Endothelial cell of umbilical vein (primary cell): ENCODE measurements at regions not wholly inside any gene's neighbourhood (a gene's known extent, or its start where the extent isn't known, plus 50 kb on each side); places are given as distances from the start of the nearest gene placed in this dataset.

Experiments
- BruUV-seq: library from RNA; stranded (reverse); fragments of 400-500 nt; replicated peaks from 2 replicates; lab custom pipeline; 2021; lab: Mats Ljungman, UMichigan
- CTCF ChIA-PET: fragments of 300-600, 350-600 bp; sonication (Branson Sonifier 250); formaldehyde crosslinking; loops from one replicate; lab custom pipeline; 2021; ENCODE audit warnings: antibody characterized with exemption, inconsistent platforms; lab: Charles Lee
- POLR2A ChIA-PET: fragments of 300-600, 350-600 bp; sonication (Branson Sonifier 250); formaldehyde crosslinking; loops from one replicate; lab custom pipeline; 2021; ENCODE audit warnings: antibody characterized with exemption, inconsistent platforms; lab: Charles Lee
- DNase-seq: peaks from one replicate; pipeline ENCODE4 v3.0.0-alpha.2; 2011; ENCODE audit warnings: low read depth, low spot score
- FAIRE-seq: peaks from 2 replicates; lab custom pipeline; 2011; peaks lifted over from hg19 to GRCh38; lab: Jason Lieb, UNC
- H2AFZ ChIP-seq: 2 replicates; pipeline ENCODE4 v1.6.0; 2012; ENCODE audit warnings: low read depth, low read length, control low read depth, inconsistent platforms
- H3K27ac ChIP-seq: 2 replicates; pipeline ENCODE4 v1.5.1; 2011; ENCODE audit warnings: low read depth, mild to moderate bottlenecking, control low read depth, low read length, moderate library complexity; ENCODE audit not compliant: insufficient read depth
- H3K27me3 ChIP-seq, 2 experiments: 2 replicates each; pipeline versions ENCODE4 v1.6.0 to v1.6.1; 2011; ENCODE audit warnings: low read length in 2 of 2, mixed read lengths in 1 of 2; ENCODE audit not compliant: control insufficient read depth in 2 of 2, insufficient read depth in 2 of 2
- H3K36me3 ChIP-seq, 2 experiments: 2 replicates in 1 of 2; 3 replicates in 1 of 2; pipeline ENCODE4 v1.5.1; 2011; ENCODE audit warnings: low read length in 2 of 2, mild to moderate bottlenecking in 1 of 2, moderate library complexity in 1 of 2; ENCODE audit not compliant: control insufficient read depth in 2 of 2, insufficient read depth in 2 of 2; ENCODE audit errors: extremely low read depth in 1 of 2
- H3K4me1 ChIP-seq: 3 replicates; pipeline ENCODE4 v1.5.1; 2011; ENCODE audit warnings: mild to moderate bottlenecking, low read length; ENCODE audit not compliant: control insufficient read depth, insufficient read depth; ENCODE audit errors: extremely low read depth
- H3K4me2 ChIP-seq: 2 replicates; pipeline ENCODE4 v1.6.1; 2011; ENCODE audit warnings: low read length, control low read depth, mixed read lengths; ENCODE audit not compliant: insufficient read depth
- H3K4me3 ChIP-seq, 3 experiments: fragments of 200-600 bp in 1 of 3; sonication (generic), shearing (Covaris generic) in 1 of 3; replicated peaks in 1 of 3; 2 replicates each; pipeline ENCODE4 v1.5.1; 2011 to 2016; ENCODE audit warnings: control low read depth in 3 of 3, low read length in 3 of 3, mild to moderate bottlenecking in 2 of 3, inconsistent platforms in 1 of 3, low read depth in 1 of 3, moderate library complexity in 1 of 3; ENCODE audit not compliant: insufficient read depth in 1 of 3
- H3K79me2 ChIP-seq: 2 replicates; pipeline ENCODE4 v1.6.0; 2012; ENCODE audit warnings: low read length, inconsistent platforms; ENCODE audit not compliant: control insufficient read depth, insufficient read depth
- H3K9ac ChIP-seq: replicated peaks from 2 replicates; pipeline ENCODE3; 2011; ENCODE audit warnings: low read length, control low read depth; ENCODE audit not compliant: insufficient read depth; ENCODE audit errors: extremely low read depth
- H3K9me1 ChIP-seq: replicated peaks from 3 replicates; pipeline ENCODE4 v1.6.0; 2011; ENCODE audit warnings: mild to moderate bottlenecking, low read length; ENCODE audit not compliant: control insufficient read depth, insufficient read depth; ENCODE audit errors: extremely low read depth
- H3K9me3 ChIP-seq: replicated peaks from 2 replicates; pipeline ENCODE4 v1.5.1; 2012; ENCODE audit warnings: low read length, inconsistent platforms; ENCODE audit not compliant: control insufficient read depth, insufficient read depth
- H4K20me1 ChIP-seq: replicated peaks from 2 replicates; pipeline ENCODE3; 2011; ENCODE audit warnings: mild to moderate bottlenecking, low read length; ENCODE audit not compliant: control insufficient read depth, insufficient read depth; ENCODE audit errors: extremely low read depth
- CTCF ChIP-seq, 2 donors: IDR thresholded peaks; 1 replicate in 1 of 2; 2 replicates in 1 of 2; pipeline ENCODE4 v1.5.1; 2011; ENCODE audit warnings: low read length in 2 of 2, mild to moderate bottlenecking in 2 of 2, moderate library complexity in 2 of 2, control low read depth in 1 of 2, inconsistent platforms in 1 of 2, low read depth in 1 of 2; ENCODE audit not compliant: insufficient read depth in 1 of 2; ENCODE audit errors: extremely low read depth in 1 of 2
- EZH2 ChIP-seq: IDR thresholded peaks from 2 replicates; pipeline ENCODE4 v1.6.1; 2012; ENCODE audit warnings: borderline replicate concordance, low read depth, mild to moderate bottlenecking, moderate library complexity, low read length, inconsistent platforms; ENCODE audit not compliant: severe bottlenecking
- FOS ChIP-seq: IDR thresholded peaks from 2 replicates; pipeline ENCODE4 v1.6.1; 2011; ENCODE audit warnings: mild to moderate bottlenecking, low read length, moderate library complexity, borderline replicate concordance; ENCODE audit not compliant: insufficient read depth
- GATA2 ChIP-seq: IDR thresholded peaks from 2 replicates; pipeline ENCODE4 v1.7.0; 2011; ENCODE audit warnings: low read depth, mild to moderate bottlenecking, moderate library complexity, mixed read lengths, low read length; ENCODE audit not compliant: insufficient read length, insufficient read depth
- JUN ChIP-seq: IDR thresholded peaks from 2 replicates; pipeline ENCODE4 v1.6.1; 2011; ENCODE audit warnings: borderline replicate concordance, low read depth; ENCODE audit not compliant: insufficient read length, insufficient read depth
- MAX ChIP-seq: IDR thresholded peaks from 2 replicates; pipeline ENCODE4 v1.6.1; 2011; ENCODE audit not compliant: insufficient read depth, insufficient read length
- MYC ChIP-seq: IDR thresholded peaks from one replicate; pipeline ENCODE4 v1.6.1; 2011; ENCODE audit warnings: mild to moderate bottlenecking, low read depth, low read length
- POLR2A ChIP-seq: IDR thresholded peaks from 2 replicates; pipeline ENCODE4 v1.6.1; 2012; ENCODE audit warnings: low read depth, mild to moderate bottlenecking, control low read depth, low read length
- POLR2AphosphoS5 ChIP-seq: IDR thresholded peaks from 2 replicates; pipeline ENCODE4 v1.6.1; 2012; ENCODE audit warnings: low read depth, mild to moderate bottlenecking, control low read depth, low read length, moderate library complexity; ENCODE audit not compliant: insufficient read depth
- dilution Hi-C: fragments of 300-500 bp; cut with MboI; formaldehyde crosslinking; loops from one replicate; pipeline ENCODE4 v1.15.0; 2019; ENCODE audit warnings: low sequenced_read_pairs; ENCODE audit not compliant: extremely low pct_ligation_motif_present
- intact Hi-C: fragments of 100-400 bp; cut with micrococcal nuclease; formaldehyde crosslinking; loops from one replicate; pipeline ENCODE4 v1.10.0; 2022

GRCh38 chr13:99648066-99648665 is 146.9 kb downstream of the TM9SF2 start:
- H2AFZ ChIP-seq, result no peak overlapping the region
- no peak overlapping the region for H3K9ac ChIP-seq
- H3K79me2 ChIP-seq, result no peaks in the 10 kb centered on the region
- H4K20me1 ChIP-seq, result no peaks in the 10 kb centered on the region
- H3K4me3 ChIP-seq, result no peak overlapping the region
- no peak for FAIRE-seq
- no peaks in the 10 kb centered on the region for H3K9me3 ChIP-seq
- no peak for DNase-seq
- no peaks in the 10 kb centered on the region for H3K9me1 ChIP-seq
- H3K36me3 ChIP-seq, result no peaks in the 10 kb centered on the region
- intact Hi-C loops (no loop called here), dilution Hi-C loops (no loop called here)
- CTCF ChIA-PET, result interaction anchor here (0.6 to 0.9 kb wide), 2 partner anchors 10 to 96 kb away, joined by 3 to 5 read pairs; no protein-coding TSS in a partner anchor
- POLR2A ChIA-PET, result no interaction called here
- H3K4me2 ChIP-seq, result no peak overlapping the region
- H3K4me1 ChIP-seq, result no peaks in the 10 kb centered on the region
- no peak for TF ChIP-seq MAX
- no peak for TF ChIP-seq GATA2
- no peak for TF ChIP-seq MYC
- TF ChIP-seq POLR2AphosphoS5, result no peak
- H3K27me3 ChIP-seq, result peaks cover 0 to 4% of the 10 kb centered on the region in 2 experiments
- no peak overlapping the region for H3K27ac ChIP-seq
- BruUV-seq, result no TSS peak

GRCh38 chr13:99647596-99647985 is 146.3 kb downstream of the TM9SF2 start:
- CTCF ChIA-PET, result interaction anchor here (1.0 to 1.2 kb wide), 2 partner anchors 12 to 70 kb away, joined by 3 to 4 read pairs; no protein-coding TSS in a partner anchor

More at GRCh38 chr13:99647596-99647985, 146.3 kb downstream of the TM9SF2 start:
- no peaks in the 10 kb centered on the region for H3K9me1 ChIP-seq
- POLR2A ChIA-PET, result no interaction called here
- no peaks in the 10 kb centered on the region for H4K20me1 ChIP-seq
- no peak overlapping the region for H2AFZ ChIP-seq
- H3K9ac ChIP-seq, result no peak overlapping the region
- no peak for DNase-seq
- dilution Hi-C loops (no loop called here), intact Hi-C loops (no loop called here)
- no peak overlapping the region for H3K4me2 ChIP-seq
- TF ChIP-seq EZH2, result no peak
- no peak for TF ChIP-seq JUN
- TF ChIP-seq POLR2AphosphoS5, result no peak
- no peak for TF ChIP-seq POLR2A
- TF ChIP-seq CTCF (IDR thresholded peaks at IDR 0.05; ENCODE audit: extremely low read depth in 1 of 2, insufficient read depth in 1 of 2, low read depth in 1 of 2, low read length in 2 of 2), result no peak
- no peak for TF ChIP-seq MYC
- no peak for TF ChIP-seq FOS
- H3K9me3 ChIP-seq, result no peaks in the 10 kb centered on the region
- no TSS peak for BruUV-seq
- peaks cover 0 to 4% of the 10 kb centered on the region in 2 experiments for H3K27me3 ChIP-seq
- no peak overlapping the region for H3K4me3 ChIP-seq
- no peaks in the 10 kb centered on the region for H3K36me3 ChIP-seq
- H3K79me2 ChIP-seq, result no peaks in the 10 kb centered on the region
- no peak overlapping the region for H3K27ac ChIP-seq
- FAIRE-seq, result no peak
- no peaks in the 10 kb centered on the region for H3K4me1 ChIP-seq
